ENCODE measurements at regions not wholly inside any gene's neighbourhood (a gene's known extent, or its start where the extent isn't known, plus 50 kb on each side); places are given as distances from the start of the nearest gene placed in this dataset.

DNA sequence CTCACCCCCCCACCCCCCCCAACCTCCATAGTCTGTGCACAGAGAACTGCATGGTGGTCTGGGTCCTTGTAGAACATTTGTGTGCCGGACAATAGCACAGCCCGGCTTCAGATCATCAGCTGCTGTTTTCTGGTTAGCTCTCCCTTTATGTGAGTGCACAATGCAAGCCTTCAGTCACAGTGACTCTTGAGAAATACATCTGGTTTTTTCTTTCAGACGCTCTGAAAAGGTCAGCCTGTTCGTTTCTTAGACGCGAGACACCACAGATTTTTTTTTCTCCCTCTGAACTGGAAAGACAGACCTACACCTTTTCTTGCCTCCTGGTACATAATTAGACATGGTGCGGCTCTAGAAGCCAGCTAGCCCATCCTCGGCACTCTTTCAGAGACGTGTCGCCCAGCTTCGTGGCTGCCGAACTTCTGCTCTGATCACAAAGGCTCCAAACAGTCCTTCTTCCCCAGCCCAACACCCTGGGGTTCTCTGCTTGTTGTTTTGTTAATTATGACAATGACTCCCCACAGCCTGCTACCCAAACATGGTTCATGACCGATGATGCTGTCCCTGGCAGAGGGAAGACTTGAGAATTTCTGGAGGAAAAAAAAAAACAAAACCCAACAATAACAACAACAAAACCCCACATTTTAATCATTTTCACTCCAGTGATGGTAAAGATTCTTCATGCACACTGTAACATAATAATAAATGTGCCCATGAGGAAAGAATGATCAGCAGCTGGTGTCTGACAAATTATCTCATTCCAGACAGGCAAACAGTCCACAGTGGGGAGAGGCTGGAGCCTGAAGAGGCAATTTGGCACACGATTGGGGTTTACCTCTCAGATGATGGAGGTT, 241.4 kb upstream of the ZNF462 start:
- DNase-seq: no peak

- DNase-seq: peak; percentile 65
Measured at GRCh38 chr9:106622164-106622487, 240.8 kb upstream of the ZNF462 start.

DNA sequence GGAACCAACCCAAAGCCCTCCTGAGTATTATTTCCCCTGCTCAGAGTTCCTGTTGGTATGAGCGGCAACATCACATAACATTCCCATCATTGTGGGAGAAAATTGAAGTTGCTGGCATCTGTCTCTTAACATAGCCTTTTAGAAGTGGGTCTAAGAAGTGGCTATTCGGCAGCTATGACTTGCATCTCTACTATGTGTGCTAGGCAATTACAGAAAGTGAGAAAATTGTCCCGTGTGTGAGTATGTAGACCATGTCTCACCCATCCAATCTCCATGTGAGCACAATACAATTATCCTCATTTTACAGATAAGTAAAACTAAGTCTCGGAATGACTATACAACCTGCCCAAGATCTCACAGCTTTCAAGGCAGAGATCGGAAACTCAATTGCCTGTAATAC, 239.4 kb upstream of the ZNF462 start:
- no peak for DNase-seq

DNA sequence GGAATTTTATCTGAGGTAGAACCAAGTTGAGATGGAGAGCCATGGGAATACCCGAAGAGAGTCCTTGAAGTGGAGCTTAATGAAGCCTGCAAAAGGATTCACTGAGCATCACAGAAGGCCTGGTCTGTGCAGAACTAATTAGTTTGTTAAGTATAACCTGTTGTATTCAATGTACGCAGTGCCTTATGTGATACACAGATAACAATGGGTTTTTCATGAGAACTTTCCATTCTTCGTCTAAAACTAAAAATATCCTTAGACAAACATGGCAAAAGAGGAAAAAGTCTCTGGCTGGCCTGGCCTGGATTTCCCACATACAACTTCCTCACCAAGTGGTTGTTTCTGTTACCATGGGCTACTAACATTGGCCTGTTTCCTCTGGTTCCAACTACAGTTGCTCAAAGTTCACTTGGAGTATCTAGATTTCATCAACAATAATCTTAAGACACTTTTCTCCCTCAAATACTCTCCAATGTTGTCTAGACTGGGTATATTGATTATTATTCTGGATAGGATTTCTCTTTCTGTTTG, 237.6 kb upstream of the ZNF462 start:
- no peak for DNase-seq

DNA sequence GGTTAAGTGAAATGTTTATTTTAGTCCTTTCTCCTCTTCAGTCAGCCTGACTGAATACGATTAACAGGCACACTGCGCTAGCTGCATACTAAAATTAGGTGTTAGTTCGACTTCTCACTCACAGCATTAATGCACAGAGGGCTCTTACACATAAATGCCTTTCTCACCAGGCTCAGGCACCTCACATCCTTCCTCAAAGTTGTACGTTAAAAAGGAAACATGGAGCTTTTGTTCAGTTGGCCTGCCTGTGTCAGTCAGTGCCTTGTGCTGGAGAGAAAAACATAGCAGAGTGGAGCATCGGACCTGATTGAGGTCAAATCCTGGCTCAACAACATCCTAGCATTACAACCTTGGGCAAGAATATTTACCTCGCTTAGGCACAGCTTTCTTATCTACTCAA, 236.0 kb upstream of the ZNF462 start:
- DNase-seq: no peak

GRCh38 chr9:106632621-106633020, 230.3 kb upstream of the ZNF462 start:
- no peak for DNase-seq

DNA sequence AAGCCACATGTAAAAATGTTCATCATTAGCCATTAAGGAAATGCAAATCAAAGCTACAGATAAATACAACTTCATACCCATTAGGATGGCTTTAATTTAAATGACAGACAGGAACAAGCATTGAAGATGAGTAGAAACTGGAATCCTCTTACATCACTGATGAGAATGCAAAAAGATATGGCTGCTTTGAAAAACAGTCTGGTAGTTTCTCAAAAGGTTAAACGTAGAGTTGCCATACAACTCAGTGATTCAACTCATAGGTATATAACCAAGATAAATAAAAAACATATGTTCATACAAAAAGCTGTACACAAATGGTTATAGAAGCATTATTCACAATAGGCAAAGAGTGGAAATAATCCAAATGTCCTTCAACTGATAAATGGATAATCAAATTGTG, 228.8 kb upstream of the ZNF462 start:
- DNase-seq: no peak

DNA sequence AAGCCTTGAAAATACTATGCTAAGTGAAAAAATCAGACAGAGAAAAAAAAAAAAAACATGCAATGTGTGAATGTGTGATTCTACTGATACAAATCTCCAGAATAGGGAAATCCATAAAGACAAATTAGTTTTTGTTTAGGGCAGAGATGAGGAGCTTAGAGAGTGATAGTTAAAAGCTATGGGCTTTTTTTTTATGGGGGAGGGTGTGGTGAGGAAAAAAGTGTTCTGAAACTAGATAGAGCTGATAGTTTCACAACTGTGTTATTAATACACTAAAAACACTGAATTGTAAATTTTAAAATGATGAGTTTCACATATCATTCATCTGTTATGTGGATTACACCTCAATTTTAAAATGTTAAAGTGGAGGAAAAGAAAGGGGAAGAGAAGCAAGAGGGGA, 228.3 kb upstream of the ZNF462 start:
- no peak for DNase-seq

GRCh38 chr9:106637486-106637885, 225.5 kb upstream of the ZNF462 start:
- DNase-seq: no peak

DNA sequence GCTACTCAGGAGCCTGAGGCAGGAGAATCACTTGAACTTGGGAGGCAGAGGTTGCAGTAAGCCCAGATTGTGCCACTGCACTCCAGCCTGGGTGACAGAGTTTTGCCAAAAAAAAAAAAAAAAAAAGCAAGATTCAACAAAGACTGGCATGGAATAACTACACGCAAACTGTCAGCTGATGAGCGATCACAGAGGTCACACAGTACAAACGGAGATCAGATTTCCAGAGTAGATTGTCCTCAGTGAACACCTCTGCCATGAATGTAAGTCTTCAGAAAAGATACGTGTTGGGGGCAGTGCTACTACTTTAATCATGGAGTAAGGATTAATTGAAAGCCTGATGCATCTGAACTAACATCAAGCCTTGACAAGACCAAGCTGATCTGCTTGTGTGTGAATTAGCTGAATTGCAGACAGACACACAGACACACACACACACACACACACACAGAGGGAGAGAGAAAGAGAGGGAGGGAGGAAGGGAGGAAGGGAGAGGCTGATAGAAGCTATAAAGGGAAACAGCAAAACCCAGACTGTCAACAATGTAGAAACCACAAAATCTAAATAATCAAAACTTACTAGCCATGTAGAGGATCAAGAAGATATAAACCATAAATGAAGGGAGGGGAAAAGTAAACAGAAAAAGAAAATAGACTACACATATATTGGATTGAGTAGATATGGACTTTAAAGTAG, 222.9 kb upstream of the ZNF462 start:
- DNase-seq: no peak

- no peak for DNase-seq
Measured at GRCh38 chr9:106643211-106643930, 219.6 kb upstream of the ZNF462 start.

DNA sequence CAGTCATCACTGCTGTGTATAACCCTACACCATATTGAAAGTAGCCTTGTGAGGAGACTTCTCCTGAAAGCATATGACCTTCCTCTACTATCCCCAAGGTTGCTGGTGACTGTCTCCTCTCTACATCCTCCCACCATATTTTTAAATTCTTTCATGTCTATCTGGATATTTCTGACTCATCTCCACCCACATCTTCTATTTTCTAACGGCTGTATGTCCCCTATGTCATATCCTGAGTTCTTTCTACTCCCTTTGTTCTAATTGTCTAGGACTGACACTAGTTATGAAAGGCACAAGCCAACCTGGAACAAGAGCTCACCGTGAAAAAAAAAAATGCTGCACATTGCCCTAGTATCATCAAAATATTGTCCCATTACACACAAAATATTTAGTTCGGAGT, 218.3 kb upstream of the ZNF462 start:
- DNase-seq: no peak

DNA sequence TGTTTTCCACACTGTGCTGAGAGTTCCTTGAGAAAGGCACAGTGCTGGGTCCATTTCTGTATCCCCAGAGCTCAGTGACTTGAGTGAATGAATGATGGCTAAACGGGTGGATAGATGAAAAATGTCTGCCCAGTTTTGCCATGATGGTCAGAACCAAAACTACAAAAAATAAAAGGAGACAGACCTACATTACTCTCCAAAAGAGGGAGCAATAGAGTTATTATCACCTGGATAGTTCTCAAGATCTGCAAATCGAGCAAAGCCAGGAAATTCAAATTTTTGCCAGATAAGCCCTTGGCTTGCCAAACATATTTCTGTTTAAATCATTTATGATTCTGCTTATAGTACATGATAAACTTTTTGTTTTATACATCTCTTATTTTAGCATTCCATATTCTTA, 214.2 kb upstream of the ZNF462 start:
- DNase-seq: no peak

- DNase-seq: no peak
Measured at GRCh38 chr9:106649664-106650063, 213.3 kb upstream of the ZNF462 start.

DNA sequence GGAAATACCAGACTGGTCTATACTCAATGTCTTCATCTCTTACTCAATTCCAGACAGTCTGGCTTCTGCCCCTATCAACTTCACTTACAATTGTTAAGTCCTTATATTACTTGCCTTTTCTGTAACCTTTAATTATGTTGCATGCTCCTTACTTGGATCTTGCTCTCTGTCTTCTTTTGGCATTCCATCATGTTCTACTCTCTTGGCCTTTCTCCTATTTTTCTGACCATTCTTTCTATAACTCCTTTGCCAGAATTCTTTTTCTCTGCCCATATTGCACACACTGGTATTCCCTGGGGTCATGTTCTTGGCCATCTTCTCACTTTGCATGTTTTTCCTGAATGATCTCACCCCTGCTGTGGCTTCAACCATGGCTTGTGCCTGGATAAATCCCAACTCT, 209.8 kb upstream of the ZNF462 start:
- DNase-seq: no peak

DNA sequence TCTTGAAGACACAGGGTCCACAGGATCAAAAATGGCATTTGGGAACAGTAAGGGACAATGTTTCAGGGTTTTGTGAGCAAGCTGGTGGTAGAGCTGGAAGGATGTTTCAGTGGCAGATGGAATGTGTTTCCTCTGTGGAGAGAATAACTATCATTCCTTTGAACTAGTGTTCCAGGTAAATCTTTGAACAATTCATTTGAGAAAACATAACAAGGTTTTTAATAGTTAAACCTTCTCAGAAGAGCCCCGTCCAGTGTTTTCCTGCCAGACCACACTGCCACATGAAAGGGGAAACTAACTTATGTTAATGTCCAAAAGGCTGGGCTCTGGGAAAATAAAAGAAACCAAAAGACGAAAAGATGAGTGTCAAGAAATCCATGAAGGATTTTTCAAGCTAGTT, 207.0 kb upstream of the ZNF462 start:
- no peak for DNase-seq

DNA sequence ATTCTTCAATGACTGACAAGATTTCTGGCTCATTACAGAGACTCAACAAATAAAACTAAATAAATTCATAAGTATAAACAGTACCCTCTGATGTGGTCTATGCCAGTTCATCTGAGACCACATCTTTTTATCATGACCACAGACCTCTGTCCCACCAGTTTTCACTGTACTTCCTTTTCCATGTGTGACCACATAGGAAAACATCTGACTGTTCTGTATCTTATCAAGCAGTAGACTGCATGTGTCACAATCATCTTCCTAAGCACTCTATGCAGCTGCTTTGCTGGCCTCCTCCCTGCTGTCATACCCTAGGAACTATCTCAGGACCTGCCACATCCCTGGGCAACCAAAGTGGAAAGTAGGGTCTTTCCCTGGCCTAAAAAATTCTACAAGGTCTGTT, 205.0 kb upstream of the ZNF462 start:
- DNase-seq: no peak

- no peak for DNase-seq
Measured at GRCh38 chr9:106668534-106668933, 194.4 kb upstream of the ZNF462 start.

GRCh38 chr9:106669835-106670234, 193.1 kb upstream of the ZNF462 start:
- DNase-seq: no peak

DNA sequence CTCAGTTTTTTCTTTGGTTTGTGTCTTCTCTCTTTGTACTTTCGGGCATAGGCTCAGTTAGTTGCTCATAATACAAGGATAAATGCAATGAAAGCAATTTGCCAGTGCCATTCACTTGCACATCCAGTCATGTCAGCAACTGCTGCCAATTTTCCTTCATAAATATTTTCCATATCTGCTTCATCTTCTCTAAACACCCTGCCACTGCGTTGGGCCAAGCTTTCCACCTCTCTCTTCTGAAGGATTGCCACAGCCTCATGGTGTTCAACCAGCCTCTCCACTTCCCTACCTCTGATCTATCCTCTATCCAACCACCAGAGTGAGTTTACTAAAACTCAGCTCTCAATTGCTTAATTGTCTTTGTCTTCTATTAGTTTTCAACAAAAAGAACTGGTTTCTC, 192.5 kb upstream of the ZNF462 start:
- DNase-seq: no peak

GRCh38 chr9:106675780-106676179, 187.2 kb upstream of the ZNF462 start:
- DNase-seq: no peak

- no peak for DNase-seq
Measured at GRCh38 chr9:106677374-106677773, 185.6 kb upstream of the ZNF462 start.

DNA sequence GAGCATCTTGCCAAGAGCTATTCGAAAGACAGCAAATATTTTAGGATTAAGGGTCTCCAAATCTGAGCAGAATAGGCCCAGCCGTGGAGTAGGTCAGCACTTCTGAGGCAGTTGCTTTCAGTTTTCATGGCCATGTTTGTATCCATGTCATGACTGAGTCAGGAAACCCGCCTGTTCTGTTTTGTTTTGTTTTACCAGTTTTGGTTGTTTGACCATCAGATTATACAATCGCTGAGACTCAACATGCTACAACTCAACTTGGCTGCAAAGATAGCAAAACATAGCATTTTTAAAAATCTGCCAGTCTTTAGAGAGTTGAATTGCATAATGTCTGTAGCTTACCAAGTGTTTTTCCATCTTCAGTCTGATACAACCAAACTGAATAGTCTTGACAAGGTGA, 185.1 kb upstream of the ZNF462 start:
- DNase-seq: no peak

DNA sequence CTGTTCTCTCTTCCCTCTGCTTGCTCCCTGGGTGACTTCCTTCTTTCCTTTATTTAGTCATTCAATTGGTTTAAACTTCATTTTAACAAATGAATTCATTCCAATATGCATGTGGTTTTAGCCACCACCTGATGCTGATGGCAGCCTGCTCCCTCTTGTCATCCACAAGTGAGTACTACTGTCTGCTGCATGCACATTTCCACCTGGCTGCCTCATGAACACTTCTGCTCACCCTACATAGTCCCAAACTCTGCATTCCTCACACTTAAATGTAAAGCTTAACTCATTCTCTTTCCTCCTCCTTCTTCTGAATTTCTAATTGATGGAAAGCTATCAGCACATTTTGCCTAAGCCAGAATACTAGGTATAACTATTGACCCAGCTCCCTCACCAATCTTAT, 184.7 kb upstream of the ZNF462 start:
- DNase-seq: no peak

Data from right forelimb (tissue), 1 donor.